Sigmoid colon (tissue), 4 donors: ENCODE measurements at regions not wholly inside any gene's neighbourhood (a gene's known extent, or its start where the extent isn't known, plus 50 kb on each side); places are given as distances from the start of the nearest gene placed in this dataset.
"Not testable (repeated sequence)": the region's sequence is repeated elsewhere in the genome, so short reads cannot be mapped to it uniquely, and the experiment has no call there.

Experiments used
- EP300 ChIP-seq, 4 donors: sonication (generic); formaldehyde crosslinking; IDR thresholded peaks; one replicate each; pipeline ENCODE4 v1.6.1; 2017; ENCODE audit warnings: antibody characterized with exemption in 4 of 4
- POLR2A ChIP-seq, 2 donors: fragments of 450-650 bp; IDR thresholded peaks; one replicate each; pipeline ENCODE4 v1.6.1; 2016; ENCODE audit warnings: antibody characterized with exemption in 2 of 2, mild to moderate bottlenecking in 2 of 2, moderate library complexity in 2 of 2
- POLR2AphosphoS5 ChIP-seq, 4 donors: sonication (generic); formaldehyde crosslinking; IDR thresholded peaks; one replicate each; pipeline ENCODE4 v1.6.1; 2017; ENCODE audit warnings: antibody characterized with exemption in 4 of 4
- TF ChIP-seq, protein P1 (sequence below), 4 experiments: fragments of 450-650 bp in 3 of 4; fragments of 200-600 bp in 1 of 4; IDR thresholded peaks; one replicate each; pipeline ENCODE4 v1.5.1; 2016 to 2019; ENCODE audit warnings: antibody characterized with exemption in 4 of 4, mild to moderate bottlenecking in 3 of 4, moderate library complexity in 2 of 4

DNA sequence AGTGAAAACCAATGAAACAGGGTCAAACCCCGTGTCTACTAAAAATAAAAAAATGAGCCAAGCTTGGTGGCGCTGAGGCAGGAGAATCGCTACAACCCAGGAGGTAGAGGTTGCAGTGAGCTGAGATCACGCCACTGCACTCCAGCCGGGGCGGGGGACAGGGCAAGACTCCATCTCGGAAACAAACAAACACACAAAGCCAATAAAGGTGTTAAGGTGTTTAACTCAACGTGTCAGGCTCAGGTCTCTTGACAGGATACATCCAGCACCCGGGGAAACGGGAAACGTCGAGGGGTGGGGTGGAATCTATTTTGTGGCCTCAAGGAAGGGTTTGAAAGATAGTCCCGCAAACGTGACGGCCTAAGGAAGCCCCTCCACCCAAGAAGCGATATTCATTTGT lies 760.8 kb upstream of the DEFB115 start:
- TF ChIP-seq, protein P1, sequence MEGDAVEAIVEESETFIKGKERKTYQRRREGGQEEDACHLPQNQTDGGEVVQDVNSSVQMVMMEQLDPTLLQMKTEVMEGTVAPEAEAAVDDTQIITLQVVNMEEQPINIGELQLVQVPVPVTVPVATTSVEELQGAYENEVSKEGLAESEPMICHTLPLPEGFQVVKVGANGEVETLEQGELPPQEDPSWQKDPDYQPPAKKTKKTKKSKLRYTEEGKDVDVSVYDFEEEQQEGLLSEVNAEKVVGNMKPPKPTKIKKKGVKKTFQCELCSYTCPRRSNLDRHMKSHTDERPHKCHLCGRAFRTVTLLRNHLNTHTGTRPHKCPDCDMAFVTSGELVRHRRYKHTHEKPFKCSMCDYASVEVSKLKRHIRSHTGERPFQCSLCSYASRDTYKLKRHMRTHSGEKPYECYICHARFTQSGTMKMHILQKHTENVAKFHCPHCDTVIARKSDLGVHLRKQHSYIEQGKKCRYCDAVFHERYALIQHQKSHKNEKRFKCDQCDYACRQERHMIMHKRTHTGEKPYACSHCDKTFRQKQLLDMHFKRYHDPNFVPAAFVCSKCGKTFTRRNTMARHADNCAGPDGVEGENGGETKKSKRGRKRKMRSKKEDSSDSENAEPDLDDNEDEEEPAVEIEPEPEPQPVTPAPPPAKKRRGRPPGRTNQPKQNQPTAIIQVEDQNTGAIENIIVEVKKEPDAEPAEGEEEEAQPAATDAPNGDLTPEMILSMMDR (IDR thresholded peaks at IDR 0.05): not testable (repeated sequence)
- not testable (repeated sequence) for TF ChIP-seq POLR2A, POLR2AphosphoS5, EP300 (IDR thresholded peaks at IDR 0.05)
